WTC11 (cell line): ENCODE measurements at regions not wholly inside any gene's neighbourhood (a gene's known extent, or its start where the extent isn't known, plus 50 kb on each side); places are given as distances from the start of the nearest gene placed in this dataset.

Experiments
- ATAC-seq: fragments of 200-7000 bp; cut with Tn5 transposase; 2 replicates; pipeline ENCODE4 v1.10.0; 2021; ENCODE audit warnings: mild to moderate bottlenecking, moderate library complexity
- CTCF ChIA-PET: fragments of 300-600 bp; sonication (Branson Sonifier 250); formaldehyde crosslinking; loops from one replicate; lab custom pipeline; 2021; ENCODE audit warnings: antibody characterized with exemption; lab: Charles Lee
- POLR2A ChIA-PET: fragments of 350-600 bp; sonication (Branson Sonifier 250); formaldehyde crosslinking; loops from one replicate; lab custom pipeline; 2021; ENCODE audit warnings: antibody characterized with exemption; lab: Charles Lee
- DNase-seq: peaks from one replicate; pipeline ENCODE4 v3.0.0; 2021; ENCODE audit warnings: low spot score
- H3K27ac Mint-ChIP-seq: 2 replicates; pipeline ENCODE4 v1.8.0; 2021; ENCODE audit warnings: mixed read lengths
- H3K27me3 Mint-ChIP-seq: 2 replicates; pipeline ENCODE4 v1.8.0; 2021; ENCODE audit warnings: low read depth, mild to moderate bottlenecking, moderate library complexity, mixed read lengths
- H3K36me3 Mint-ChIP-seq: 2 replicates; pipeline ENCODE4 v1.8.0; 2021; ENCODE audit warnings: mixed read lengths
- H3K4me1 Mint-ChIP-seq: 2 replicates; pipeline ENCODE4 v1.8.0; 2022; ENCODE audit warnings: mixed read lengths
- H3K4me3 Mint-ChIP-seq: 2 replicates; pipeline ENCODE4 v1.8.0; 2021; ENCODE audit warnings: mild to moderate bottlenecking, moderate library complexity, mixed read lengths
- H3K9me3 Mint-ChIP-seq: 2 replicates; pipeline ENCODE4 v1.8.0; 2021; ENCODE audit warnings: mixed read lengths
- ARID4B ChIP-seq: sonication (generic); formaldehyde crosslinking; IDR thresholded peaks from 2 replicates; pipeline ENCODE4 v1.8.0; 2023; ENCODE audit warnings: missing genetic modification reagents, mild to moderate bottlenecking, borderline replicate concordance
- ATF2 ChIP-seq: sonication (generic); formaldehyde crosslinking; IDR thresholded peaks from 2 replicates; pipeline ENCODE4 v1.8.1; 2022; ENCODE audit warnings: low read depth, missing genetic modification reagents, borderline replicate concordance
- CREB1 ChIP-seq: sonication (generic); formaldehyde crosslinking; IDR thresholded peaks from 2 replicates; pipeline ENCODE4 v1.8.0; 2023; ENCODE audit warnings: mild to moderate bottlenecking, missing genetic modification reagents
- CREM ChIP-seq: sonication (generic); formaldehyde crosslinking; IDR thresholded peaks from 2 replicates; pipeline ENCODE4 v1.8.1; 2022; ENCODE audit warnings: mild to moderate bottlenecking, missing genetic modification reagents, moderate library complexity
- ERG ChIP-seq: fragments of 250-450 bp; sonication (Bioruptor Pico); IDR thresholded peaks from 2 replicates; pipeline ENCODE4 v1.8.0; 2021; ENCODE audit warnings: mild to moderate bottlenecking
- ESRRA ChIP-seq: sonication (generic); formaldehyde crosslinking; IDR thresholded peaks from 2 replicates; pipeline ENCODE4 v1.8.1; 2022; ENCODE audit warnings: mild to moderate bottlenecking, missing genetic modification reagents, borderline replicate concordance
- FOXP1 ChIP-seq: sonication (generic); formaldehyde crosslinking; IDR thresholded peaks from 2 replicates; pipeline ENCODE4 v1.8.0; 2022; ENCODE audit warnings: missing genetic modification reagents, mild to moderate bottlenecking, moderate library complexity, borderline replicate concordance
- HMGA2 ChIP-seq: fragments of 250-450 bp; sonication (Bioruptor Pico); IDR thresholded peaks from 2 replicates; pipeline ENCODE4 v1.4.0; 2021; ENCODE audit warnings: mild to moderate bottlenecking, moderate library complexity
- JUN ChIP-seq: sonication (generic); formaldehyde crosslinking; IDR thresholded peaks from 2 replicates; pipeline ENCODE4 v1.8.0; 2023; ENCODE audit warnings: mild to moderate bottlenecking, missing genetic modification reagents
- KAT7 ChIP-seq: sonication (generic); formaldehyde crosslinking; IDR thresholded peaks from 2 replicates; pipeline ENCODE4 v1.8.1; 2023; ENCODE audit warnings: missing genetic modification reagents, mild to moderate bottlenecking, borderline replicate concordance
- NFYB ChIP-seq: sonication (generic); formaldehyde crosslinking; conservative IDR thresholded peaks from 2 replicates; pipeline ENCODE4 v1.8.0; 2022; ENCODE audit warnings: low read depth, missing genetic modification reagents
- PRDM15 ChIP-seq: sonication (generic); formaldehyde crosslinking; IDR thresholded peaks from 2 replicates; pipeline ENCODE4 v1.8.0; 2022; ENCODE audit warnings: missing genetic modification reagents
- PREB ChIP-seq: sonication (generic); formaldehyde crosslinking; IDR thresholded peaks from 2 replicates; pipeline ENCODE4 v1.8.1; 2022; ENCODE audit warnings: mild to moderate bottlenecking, missing genetic modification reagents, moderate library complexity, borderline replicate concordance
- SOX15 ChIP-seq: fragments of 250-450 bp; sonication (Bioruptor Pico); IDR thresholded peaks from 2 replicates; pipeline ENCODE4 v1.9.0; 2021; ENCODE audit warnings: mild to moderate bottlenecking
- USF2 ChIP-seq: sonication (generic); formaldehyde crosslinking; IDR thresholded peaks from 2 replicates; pipeline ENCODE4 v1.8.1; 2023; ENCODE audit warnings: mild to moderate bottlenecking, missing genetic modification reagents, moderate library complexity
- ZNF232 ChIP-seq: sonication (generic); formaldehyde crosslinking; IDR thresholded peaks from 2 replicates; pipeline ENCODE4 v1.8.0; 2022; ENCODE audit warnings: mild to moderate bottlenecking, missing genetic modification reagents
- ZNF317 ChIP-seq: sonication (generic); formaldehyde crosslinking; IDR thresholded peaks from 2 replicates; pipeline ENCODE4 v1.8.1; 2023; ENCODE audit warnings: low read depth, mild to moderate bottlenecking, moderate library complexity, missing genetic modification reagents, borderline replicate concordance
- ZNF416 ChIP-seq: fragments of 250-450 bp; sonication (Bioruptor Pico); IDR thresholded peaks from 2 replicates; pipeline ENCODE4 v1.9.0; 2021; ENCODE audit warnings: mild to moderate bottlenecking, inconsistent platforms
- ZNF512 ChIP-seq: sonication (generic); formaldehyde crosslinking; IDR thresholded peaks from 2 replicates; pipeline ENCODE4 v1.8.1; 2022; ENCODE audit warnings: missing genetic modification reagents, borderline replicate concordance
- ZSCAN18 ChIP-seq: fragments of 250-450 bp; sonication (Bioruptor Pico); IDR thresholded peaks from 2 replicates; pipeline ENCODE4 v2.1.2; 2022; ENCODE audit warnings: mild to moderate bottlenecking, moderate library complexity

GRCh38 chrX:128691872-128692271, 639.7 kb upstream of the ACTRT1 start:
- DNase-seq (no peak), ATAC-seq (no peak)
- TF ChIP-seq ZNF317 (CRISPR knock-in tag) (no peak), USF2 (no peak), ZNF232 (CRISPR knock-in tag) (no peak), SOX15 (CRISPR knock-in tag) (no peak), ATF2 (no peak), PREB (CRISPR knock-in tag) (no peak), ERG (no peak), JUN (CRISPR knock-in tag) (no peak), ZNF416 (CRISPR knock-in tag) (no peak), HMGA2 (CRISPR knock-in tag) (no peak), CREM (CRISPR knock-in tag) (no peak), ZNF512 (CRISPR knock-in tag) (no peak), PRDM15 (CRISPR knock-in tag) (no peak), FOXP1 (no peak), NFYB (CRISPR knock-in tag) (no peak), CREB1 (CRISPR knock-in tag) (no peak)
- ChIA-PET POLR2A (no interaction called here), CTCF (no interaction called here)
- no peak overlapping the region for H3K4me3 Mint-ChIP-seq
- no peak overlapping the region for H3K27ac Mint-ChIP-seq
- H3K9me3 Mint-ChIP-seq: no peaks in the 10 kb centered on the region
- no peaks in the 10 kb centered on the region for H3K36me3 Mint-ChIP-seq
- H3K4me1 Mint-ChIP-seq: no peaks in the 10 kb centered on the region
- no peaks in the 10 kb centered on the region for H3K27me3 Mint-ChIP-seq

- H3K4me1 Mint-ChIP-seq: peaks cover 8% of the 10 kb centered on the region
- ATAC-seq (no peak), DNase-seq (no peak)
- H3K27me3 Mint-ChIP-seq: no peaks in the 10 kb centered on the region
- H3K4me3 Mint-ChIP-seq: no peak overlapping the region
- CTCF ChIA-PET: no interaction called here
- H3K36me3 Mint-ChIP-seq: no peaks in the 10 kb centered on the region
- POLR2A ChIA-PET: no interaction called here
- no peaks in the 10 kb centered on the region for H3K9me3 Mint-ChIP-seq
- H3K27ac Mint-ChIP-seq: no peak overlapping the region
- no peak for TF ChIP-seq ESRRA
- no peak for TF ChIP-seq ARID4B (CRISPR knock-in tag)
- TF ChIP-seq ZSCAN18: no peak
- no peak for TF ChIP-seq KAT7 (CRISPR knock-in tag)
Measured at GRCh38 chrX:128685387-128685786, 633.2 kb upstream of the ACTRT1 start.
